GM18868 (cell line): ENCODE measurements at regions not wholly inside any gene's neighbourhood (a gene's known extent, or its start where the extent isn't known, plus 50 kb on each side); places are given as distances from the start of the nearest gene placed in this dataset.

Experiments used
- ATAC-seq: cut with Tn5 transposase; IDR thresholded peaks from one replicate; pipeline ENCODE4 v1.9.1; 2021; ENCODE audit warnings: mild to moderate bottlenecking, moderate library complexity; ENCODE audit not compliant: unreplicated experiment

- no peak for ATAC-seq
Measured at GRCh38 chr3:70849911-70850699, 537.7 kb upstream of the MDFIC2 start.

DNA sequence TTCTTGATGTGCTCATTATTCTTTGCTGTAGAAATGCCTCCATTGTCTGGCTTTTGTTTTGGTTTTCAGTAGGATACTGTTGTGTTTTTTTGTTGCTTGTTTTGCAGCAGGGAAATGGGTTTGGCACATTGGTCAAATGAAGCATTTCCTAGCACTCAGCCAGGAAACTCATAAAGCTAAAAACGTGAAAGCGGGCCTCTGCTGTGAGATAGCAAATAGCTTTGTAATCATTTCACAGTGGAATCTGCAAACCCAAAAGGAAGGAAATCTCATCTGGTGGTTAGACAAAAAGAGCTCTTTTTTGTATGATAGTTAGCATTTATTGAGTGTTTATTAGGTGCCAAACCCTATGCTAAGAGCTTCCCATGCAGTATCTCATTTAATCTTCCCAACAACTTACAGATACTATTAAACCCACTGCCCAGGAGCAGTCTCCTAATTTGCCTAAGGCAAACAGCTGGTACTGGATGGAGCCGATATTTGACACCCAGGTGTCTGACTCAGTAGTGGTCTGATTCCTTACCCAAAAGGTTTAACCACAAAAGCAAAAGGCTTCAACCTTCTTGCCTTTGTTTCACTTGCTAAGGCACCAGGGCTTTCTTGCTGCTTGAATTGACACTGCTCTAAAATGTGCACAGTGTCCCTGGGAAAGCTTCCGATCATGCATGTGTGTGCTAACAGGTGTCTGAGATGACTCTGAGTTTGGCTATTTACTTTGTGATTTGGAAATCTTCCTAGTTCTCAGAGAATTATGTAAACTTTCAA is 527.9 kb upstream of the MDFIC2 start:
- ATAC-seq: no peak

DNA sequence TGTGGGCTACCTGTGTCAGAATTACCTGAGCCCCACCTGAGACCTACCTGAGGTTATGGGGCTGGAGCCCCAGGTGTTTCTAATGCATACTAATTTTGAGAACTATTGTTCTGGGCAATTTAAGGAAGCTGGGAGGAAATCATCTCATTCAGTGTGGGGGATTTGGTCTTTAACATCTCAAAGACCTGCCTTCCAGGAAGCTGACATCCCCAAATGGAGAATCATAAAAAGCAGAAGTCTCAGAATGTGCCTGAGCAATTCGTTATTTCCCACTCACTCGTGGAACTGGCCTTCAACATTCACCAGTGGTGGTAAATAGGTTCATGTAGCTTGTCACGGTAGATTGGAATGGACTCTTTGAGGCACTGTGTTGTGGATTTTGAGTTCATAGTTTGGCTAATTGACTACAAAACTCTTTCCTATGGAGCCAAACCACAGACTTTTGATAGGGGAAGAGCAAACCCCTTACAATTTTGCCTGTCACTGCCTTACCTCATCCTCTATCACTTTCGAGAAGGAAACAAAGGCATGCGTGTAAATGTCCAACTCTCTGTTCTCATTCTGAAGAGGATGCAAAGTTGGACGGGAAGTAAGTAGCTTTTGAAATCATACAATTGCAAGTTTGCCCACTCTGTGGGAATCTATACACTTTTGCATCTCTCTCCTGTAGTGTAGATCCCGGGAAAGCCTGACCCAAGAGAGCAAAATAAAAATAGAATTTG is 521.0 kb upstream of the MDFIC2 start:
- ATAC-seq: no peak

DNA sequence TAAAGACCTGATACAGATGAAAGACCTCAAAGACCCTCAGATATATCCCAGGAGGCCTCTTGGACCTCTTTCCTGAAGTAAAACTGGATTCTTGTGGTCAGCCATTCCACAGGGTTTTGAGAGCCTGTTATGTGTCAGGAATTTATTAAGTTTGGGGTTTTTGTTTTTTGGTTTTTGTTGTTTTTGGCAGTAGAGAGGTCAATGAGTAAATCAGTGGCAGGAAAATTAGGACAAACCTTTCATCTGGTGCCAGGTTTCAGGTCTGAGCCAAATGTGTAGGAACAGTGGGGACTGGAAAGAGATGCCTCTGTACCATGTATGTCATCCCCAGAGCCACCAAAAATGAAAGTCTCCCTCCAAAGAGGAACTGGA is 520.4 kb upstream of the MDFIC2 start:
- no peak for ATAC-seq

DNA sequence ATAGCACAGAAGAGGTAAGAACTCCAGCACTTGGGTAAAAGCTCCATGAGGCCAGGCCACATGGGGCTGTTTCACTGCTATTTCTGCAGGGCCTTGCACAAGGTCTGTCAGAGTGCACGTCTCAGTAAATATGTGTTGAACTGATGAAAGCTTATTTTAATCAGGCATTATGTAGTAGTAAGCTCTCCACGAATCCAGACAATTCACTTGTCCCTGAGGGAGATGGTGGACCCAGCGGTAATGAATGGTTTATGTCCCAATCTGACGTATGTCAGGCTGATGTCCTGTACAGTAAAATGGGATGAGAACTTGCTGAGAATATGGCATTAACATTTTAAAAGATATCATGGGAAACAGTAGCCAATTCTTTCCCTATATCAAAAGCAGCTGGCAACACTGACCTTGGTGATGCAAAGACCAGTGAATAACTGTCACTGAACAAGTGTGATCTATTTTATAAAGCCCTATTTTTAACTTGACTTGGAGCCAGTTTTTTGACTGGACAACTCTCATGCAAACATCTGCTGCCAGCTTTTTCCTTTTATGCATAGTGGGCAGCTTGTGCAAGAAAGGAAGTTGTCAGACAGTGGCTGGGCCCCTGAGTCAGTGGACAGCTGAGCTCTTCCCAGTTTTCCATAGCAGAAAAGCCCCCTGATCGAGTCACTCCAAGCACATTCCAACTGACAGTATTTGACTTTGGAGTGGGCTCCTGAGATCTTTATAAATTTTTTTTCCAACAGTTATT is 519.8 kb upstream of the MDFIC2 start:
- ATAC-seq: no peak

- no peak for ATAC-seq
Measured at GRCh38 chr3:70829092-70829491, 516.7 kb upstream of the MDFIC2 start.

- ATAC-seq: no peak
Measured at GRCh38 chr3:70824773-70825172, 512.3 kb upstream of the MDFIC2 start.

DNA sequence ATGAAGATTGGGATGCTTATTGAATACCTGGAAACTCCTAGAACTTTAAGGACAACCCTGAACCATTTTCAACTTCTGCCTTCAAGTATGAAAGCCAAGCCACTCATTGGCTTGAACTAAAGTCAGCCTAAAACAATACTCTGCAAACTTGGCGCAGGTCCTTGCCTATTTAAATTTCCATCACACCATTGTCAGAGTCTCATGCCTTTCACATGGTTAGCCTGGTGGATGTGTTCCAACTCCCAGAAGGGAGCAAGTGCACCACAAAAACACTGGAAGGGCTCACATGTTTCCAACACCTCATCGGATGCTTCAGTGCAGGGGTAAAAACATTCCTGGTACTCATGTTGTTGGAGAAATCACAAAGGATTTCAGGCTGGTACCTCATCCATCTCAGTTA is 511.6 kb upstream of the MDFIC2 start:
- ATAC-seq: no peak

DNA sequence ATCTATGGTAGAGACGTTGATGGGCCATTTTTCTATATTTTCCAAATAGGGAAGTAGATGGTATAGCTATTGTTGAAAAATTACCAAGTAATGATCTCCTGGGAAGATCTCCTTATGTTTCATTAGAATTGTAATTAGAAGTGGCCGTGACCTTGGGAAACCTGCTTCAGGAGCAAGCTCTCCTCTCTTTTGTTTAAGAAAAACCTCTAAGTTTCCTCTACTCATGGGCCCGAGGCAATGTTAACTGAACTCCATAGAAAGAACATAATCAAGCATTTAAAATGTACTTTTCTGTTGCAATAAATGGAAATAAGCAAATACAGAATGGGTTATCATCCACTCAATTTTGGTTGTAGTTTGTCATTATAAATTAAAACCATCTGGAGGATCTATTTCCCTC is 511.2 kb upstream of the MDFIC2 start:
- no peak for ATAC-seq

GRCh38 chr3:70822669-70823068 is 510.2 kb upstream of the MDFIC2 start:
- no peak for ATAC-seq

- ATAC-seq: no peak
Measured at GRCh38 chr3:70821602-70822001, 509.2 kb upstream of the MDFIC2 start.

GRCh38 chr3:70820397-70820796 is 508.0 kb upstream of the MDFIC2 start:
- no peak for ATAC-seq

DNA sequence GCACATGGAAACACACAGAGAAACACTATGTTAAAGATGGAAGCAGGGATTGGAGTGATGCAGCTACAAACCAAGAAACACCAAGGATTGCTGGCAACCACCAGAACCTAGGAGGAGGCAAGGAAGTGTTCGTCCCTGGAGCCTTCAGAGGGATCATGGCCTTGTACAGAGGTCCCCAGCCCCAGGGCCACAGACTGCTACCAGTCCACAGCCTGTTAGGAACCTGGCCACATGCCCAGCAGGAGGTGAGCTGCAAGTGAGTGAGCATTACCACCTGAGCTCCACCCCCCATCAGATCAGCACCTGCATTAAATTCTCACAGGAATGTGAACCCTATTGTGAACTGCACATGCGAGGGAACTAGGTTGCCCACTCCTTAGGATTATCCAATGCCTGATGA is 505.7 kb upstream of the MDFIC2 start:
- ATAC-seq: no peak

DNA sequence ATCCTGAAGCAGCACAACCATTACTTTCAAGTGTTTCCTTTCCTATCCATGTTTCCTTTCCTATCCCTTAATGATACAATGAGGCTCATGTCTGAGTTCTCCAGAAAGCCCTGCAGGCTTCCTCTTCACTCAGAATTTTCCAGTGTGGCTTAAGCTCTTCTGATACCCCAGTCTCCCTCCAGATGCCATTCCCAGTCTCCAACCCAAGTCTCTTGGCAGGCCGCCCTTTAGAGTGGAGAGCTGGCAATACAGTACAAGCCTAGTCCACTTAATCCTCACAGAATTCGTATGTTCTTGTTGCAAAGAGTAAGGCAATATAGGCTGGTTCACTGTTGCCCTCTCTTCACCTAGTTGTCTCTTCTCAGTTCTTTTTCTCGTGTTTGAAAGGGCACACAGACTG is 503.9 kb upstream of the MDFIC2 start:
- no peak for ATAC-seq

- no peak for ATAC-seq
Measured at GRCh38 chr3:70815817-70816216, 503.4 kb upstream of the MDFIC2 start.

DNA sequence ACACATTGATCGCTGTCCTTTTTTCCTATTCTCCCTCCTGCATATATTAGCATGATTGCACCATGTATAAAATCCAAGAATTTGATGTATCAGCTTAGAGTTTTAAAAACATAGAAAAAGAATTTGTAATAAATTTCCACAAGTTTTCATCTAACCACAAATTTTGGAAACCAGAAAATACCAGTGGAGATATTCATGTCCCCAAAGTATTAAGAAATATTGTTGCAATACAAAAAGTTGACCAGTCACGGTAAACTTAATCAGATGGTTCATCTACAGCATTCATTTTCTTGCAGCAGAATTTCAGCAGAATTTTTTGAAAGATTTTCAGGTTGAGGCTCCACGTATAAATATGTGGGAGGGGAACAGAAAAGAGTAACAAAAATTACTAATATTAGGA is 500.9 kb upstream of the MDFIC2 start:
- ATAC-seq: no peak

GRCh38 chr3:70811880-70812279 is 499.4 kb upstream of the MDFIC2 start:
- ATAC-seq: no peak

DNA sequence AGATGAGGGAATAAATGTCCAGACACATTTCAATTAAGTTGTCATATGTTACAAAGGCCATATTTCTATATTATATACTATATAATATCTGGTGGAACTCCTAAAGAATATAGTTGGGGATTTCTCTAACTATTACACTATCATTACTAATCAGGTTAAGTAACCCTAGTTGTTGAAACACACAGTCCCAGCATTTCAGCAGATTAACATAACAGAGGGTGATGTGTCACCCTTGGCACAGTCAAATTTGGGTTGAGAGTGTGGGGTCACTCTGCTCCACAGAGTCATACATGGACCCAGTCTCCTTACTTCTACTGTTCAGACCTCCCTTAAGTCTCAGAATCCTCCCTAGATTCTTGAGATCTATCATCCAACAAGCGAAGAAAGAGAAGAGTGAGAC is 496.4 kb upstream of the MDFIC2 start:
- ATAC-seq: no peak

- ATAC-seq: no peak
Measured at GRCh38 chr3:70806556-70806955, 494.1 kb upstream of the MDFIC2 start.

DNA sequence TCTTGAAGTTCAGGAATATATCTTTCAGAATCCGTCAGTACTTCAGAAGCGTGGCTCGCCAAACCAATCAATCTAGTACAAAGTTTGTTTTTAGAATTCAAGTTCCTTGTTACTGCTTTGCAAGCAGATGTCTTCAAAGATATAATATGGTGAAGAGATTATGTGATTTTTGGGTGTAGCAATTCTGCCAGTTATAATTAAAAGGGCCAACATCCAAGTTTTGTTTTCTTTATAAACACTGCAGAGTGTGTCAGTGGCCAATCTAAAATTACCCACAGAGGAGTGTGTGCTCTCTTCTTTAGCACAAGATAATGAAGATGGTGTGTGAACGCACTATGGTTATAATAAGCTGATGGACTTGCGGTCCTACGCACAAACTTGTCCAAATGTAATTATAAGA is 493.6 kb upstream of the MDFIC2 start:
- ATAC-seq: no peak
